HG03045 (cell line): ENCODE measurements at regions not wholly inside any gene's neighbourhood (a gene's known extent, or its start where the extent isn't known, plus 50 kb on each side); places are given as distances from the start of the nearest gene placed in this dataset.

Experiments
- ATAC-seq: cut with Tn5 transposase; IDR thresholded peaks from one replicate; pipeline ENCODE4 v1.9.1; 2021; ENCODE audit warnings: mild to moderate bottlenecking, moderate library complexity; ENCODE audit not compliant: unreplicated experiment

- ATAC-seq = no peak
Observed at GRCh38 chr12:126337556-126338441, 1272.6 kb downstream of the AACS start.

- no peak for ATAC-seq
Observed at GRCh38 chr12:126342866-126343265, 1277.6 kb downstream of the AACS start.

GRCh38 chr12:126343321-126343720 is 1278.1 kb downstream of the AACS start:
- no peak for ATAC-seq

- ATAC-seq = no peak
Observed at GRCh38 chr12:126346087-126346486, 1280.9 kb downstream of the AACS start.

GRCh38 chr12:126347421-126347820 is 1282.2 kb downstream of the AACS start:
- ATAC-seq = no peak

- no peak for ATAC-seq
Observed at GRCh38 chr12:126349383-126349782, 1284.1 kb downstream of the AACS start.

GRCh38 chr12:126353604-126354003 is 1288.4 kb downstream of the AACS start:
- no peak for ATAC-seq

GRCh38 chr12:126354633-126355032 is 1289.4 kb downstream of the AACS start:
- ATAC-seq = no peak

GRCh38 chr12:126355346-126355745 is 1290.1 kb downstream of the AACS start:
- ATAC-seq = no peak

- no peak for ATAC-seq
Observed at GRCh38 chr12:126358806-126359205, 1293.6 kb downstream of the AACS start.

GRCh38 chr12:126359216-126359615 is 1294.0 kb downstream of the AACS start:
- no peak for ATAC-seq

- no peak for ATAC-seq
Observed at GRCh38 chr12:126361804-126362203, 1296.6 kb downstream of the AACS start.

- ATAC-seq = no peak
Observed at GRCh38 chr12:126362493-126362892, 1297.3 kb downstream of the AACS start.

- no peak for ATAC-seq
Observed at GRCh38 chr12:126362964-126363363, 1297.7 kb downstream of the AACS start.

GRCh38 chr12:126369487-126370463 is 1304.5 kb downstream of the AACS start:
- ATAC-seq = no peak

- no peak for ATAC-seq
Observed at GRCh38 chr12:126383506-126383905, 1318.3 kb downstream of the AACS start.

GRCh38 chr12:126384026-126384564 is 1318.9 kb downstream of the AACS start:
- no peak for ATAC-seq

GRCh38 chr12:126385785-126386184 is 1320.5 kb downstream of the AACS start:
- ATAC-seq = no peak

- ATAC-seq = no peak
Observed at GRCh38 chr12:126389220-126389841, 1324.1 kb downstream of the AACS start.

- ATAC-seq = no peak
Observed at GRCh38 chr12:126389961-126390360, 1324.7 kb downstream of the AACS start.
